ENCODE measurements at regions not wholly inside any gene's neighbourhood (a gene's known extent, or its start where the extent isn't known, plus 50 kb on each side); places are given as distances from the start of the nearest gene placed in this dataset.
"Not testable (repeated sequence)": the region's sequence is repeated elsewhere in the genome, so short reads cannot be mapped to it uniquely, and the experiment has no call there.

DNA sequence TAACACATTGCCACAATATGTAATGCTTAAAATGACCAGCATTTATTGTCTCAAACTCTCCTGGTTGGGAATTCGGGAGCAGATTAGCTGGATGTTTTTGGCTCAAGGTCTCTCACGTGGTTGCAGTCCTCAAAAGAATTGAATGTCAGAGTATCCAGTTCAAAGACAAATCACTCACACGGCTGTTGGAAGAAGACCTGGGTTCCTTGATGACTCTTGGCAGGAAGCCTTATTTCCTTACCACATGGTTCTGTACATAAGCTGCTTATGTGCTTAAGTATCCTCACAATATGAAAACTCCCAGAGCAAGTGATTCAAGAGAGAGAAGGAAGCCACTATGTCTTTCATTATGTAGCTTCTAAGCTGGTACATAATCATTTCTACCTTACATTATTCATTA lies 230.3 kb upstream of the PTPRD start:
- no peak for DNase-seq

DNA sequence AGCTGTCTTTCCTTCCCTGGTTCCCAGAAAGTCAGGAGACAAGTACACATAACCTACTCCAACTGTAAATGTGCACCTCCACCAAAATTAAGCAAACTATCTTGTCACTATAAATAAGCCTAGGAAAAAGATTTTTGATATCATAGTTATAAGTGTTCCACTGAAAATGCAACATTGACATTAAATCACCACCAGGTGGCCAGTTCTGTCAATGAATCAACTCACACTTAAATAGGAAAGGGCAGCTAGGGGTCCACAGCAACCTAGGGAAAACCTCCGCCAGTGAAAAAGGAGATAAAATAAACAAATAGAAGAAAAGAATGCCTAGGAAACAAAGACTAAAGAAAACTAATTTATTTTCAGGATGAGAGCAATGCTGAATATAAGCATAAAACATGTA lies 243.0 kb upstream of the PTPRD start:
- no peak for DNase-seq

DNA sequence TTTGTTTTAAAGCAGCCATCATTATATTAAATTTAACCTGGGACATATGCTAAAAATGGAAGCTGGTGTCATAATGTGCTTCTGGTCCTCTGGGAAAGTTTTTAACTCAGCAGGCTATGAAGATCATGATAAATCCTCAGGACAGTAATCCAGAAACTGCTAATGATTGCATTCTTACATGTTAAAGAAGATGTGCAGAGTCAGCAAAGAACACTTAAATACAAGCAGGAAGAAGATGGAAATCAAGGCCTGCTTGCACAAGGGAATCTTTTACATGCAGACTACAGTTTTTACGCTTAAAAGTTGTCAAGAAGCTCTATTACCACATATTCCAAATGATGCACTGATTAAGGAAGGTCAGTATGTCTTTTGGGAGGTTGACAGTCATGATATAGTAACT lies 246.0 kb upstream of the PTPRD start:
- DNase-seq, result no peak

DNA sequence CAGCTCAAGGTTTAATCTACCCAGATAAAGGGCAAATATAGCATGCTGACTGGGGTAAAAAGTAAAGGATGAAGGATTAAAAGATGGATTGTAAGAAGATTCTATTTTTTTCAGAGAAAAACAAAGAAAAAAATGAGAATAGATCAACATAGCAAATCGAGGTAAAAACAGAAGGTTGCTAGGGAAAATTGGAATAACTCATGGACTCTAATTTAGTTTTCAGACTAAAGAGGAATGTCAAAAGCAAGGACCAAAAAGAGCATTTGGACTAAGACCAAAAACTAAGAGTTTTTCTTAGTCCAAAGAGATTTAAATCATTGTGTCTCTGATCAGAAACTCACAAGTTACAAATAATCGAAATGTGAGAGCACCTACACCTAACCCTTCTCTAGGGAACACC lies 250.7 kb upstream of the PTPRD start:
- DNase-seq, result no peak

DNA sequence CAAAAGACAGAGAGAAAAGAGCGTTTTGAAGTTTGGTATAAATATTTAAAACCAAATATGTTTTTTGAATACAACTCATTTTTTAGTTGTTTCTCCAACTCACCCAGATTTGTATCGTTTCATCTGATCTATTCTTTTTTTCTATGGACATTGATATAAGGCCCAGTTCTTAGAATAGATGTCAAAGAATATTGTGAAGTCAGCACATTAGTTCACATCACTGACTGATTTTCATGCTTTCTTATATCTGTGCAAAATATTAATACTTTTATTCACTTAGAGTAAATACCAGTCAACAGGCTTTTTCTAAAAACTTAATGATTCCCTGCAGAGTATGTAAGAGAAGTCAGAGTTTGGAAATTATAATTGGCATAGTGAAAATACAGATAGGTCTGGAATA lies 254.4 kb upstream of the PTPRD start:
- no peak for DNase-seq

DNA sequence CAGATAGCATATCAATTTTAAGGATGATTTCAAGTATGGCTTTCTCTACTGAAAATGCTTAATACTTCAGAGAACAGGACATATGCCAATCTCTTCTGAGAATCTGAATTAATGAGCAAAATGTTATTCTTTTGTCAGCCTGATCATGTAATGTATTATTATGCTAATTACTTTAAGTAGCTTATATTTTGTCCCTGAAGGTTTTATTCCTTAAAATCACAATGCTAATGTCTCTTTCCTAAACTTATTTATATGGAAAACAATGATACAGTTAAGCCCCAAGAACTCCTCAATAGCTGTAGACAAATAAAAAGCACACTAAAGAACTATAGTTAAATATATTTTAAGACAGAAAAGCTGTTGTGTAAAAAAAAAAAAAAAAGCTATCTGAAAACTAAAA lies 256.9 kb upstream of the PTPRD start:
- DNase-seq, result no peak

DNA sequence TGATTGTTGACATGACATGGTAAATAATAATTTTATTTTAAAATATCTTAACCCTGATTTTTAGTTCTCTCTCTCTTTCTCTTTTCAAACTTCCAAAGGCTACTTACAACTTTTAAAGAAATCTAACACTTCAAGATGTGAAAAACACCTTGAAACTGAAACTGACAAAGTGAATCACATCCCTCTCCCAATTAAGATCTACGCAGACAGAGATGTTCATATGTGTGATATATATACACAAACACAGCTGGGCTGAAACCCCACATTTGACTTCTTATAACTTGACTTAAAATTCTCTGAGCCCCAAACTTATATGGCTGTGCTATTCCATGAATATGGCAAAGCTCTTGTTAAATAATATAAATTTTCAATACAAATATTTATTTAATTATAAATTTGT lies 261.2 kb upstream of the PTPRD start:
- DNase-seq, result no peak

DNA sequence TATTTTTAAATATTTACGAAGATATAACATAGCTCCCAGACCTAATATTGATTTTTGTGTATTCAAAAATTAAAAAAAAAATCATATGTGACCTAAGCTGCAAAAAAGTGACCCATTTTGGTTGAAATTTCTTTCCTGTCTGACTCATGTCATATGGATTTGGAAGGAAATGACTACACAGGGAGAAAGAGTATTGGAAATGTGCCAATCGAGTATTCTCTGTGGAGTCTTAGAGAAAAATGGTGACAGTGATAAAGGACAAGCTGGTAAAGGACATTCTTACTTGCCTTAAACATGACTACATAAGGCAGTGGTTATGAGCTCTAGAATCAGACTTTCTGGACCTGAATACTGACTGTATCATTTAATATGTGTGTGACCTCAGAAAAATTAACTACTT lies 262.9 kb upstream of the PTPRD start:
- no peak for DNase-seq

DNA sequence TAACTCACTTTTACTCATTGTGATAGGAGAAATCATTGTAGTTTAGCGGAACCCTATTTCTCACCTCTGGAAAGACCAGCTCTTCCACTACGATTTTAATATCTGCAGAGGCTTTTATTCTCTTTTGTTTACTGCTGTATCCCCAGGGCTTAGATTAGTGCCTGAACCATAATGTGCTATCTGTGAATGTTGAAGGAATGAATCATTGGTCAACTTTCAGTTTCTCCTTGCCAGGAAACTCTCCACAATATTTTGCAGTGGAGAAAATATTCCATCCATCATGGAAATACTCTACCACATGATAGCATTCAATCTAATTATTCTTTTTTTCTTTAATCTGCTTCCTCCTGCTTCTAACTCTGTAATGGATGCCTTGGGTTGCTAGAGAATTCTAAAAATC lies 263.5 kb upstream of the PTPRD start:
- DNase-seq, result no peak

DNA sequence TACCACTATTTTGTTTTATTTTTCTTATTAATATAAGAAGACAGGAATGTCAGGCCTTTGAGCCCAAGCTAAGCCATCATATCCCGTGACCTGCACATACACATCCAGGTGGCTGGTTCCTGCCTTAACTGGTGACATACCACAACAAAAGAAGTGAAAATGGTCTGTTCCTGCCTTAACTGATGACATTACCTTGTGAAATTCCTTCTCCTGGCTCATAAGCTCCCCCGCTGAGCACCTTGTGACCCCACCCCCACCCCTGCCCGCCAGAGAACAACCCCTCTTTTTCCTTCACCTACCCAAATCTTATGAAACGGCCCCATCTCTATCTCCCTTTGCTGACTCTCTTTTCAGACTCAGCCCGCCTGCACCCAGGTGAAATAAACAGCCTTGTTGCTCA lies 277.5 kb upstream of the PTPRD start:
- DNase-seq, result not testable (repeated sequence)

DNA sequence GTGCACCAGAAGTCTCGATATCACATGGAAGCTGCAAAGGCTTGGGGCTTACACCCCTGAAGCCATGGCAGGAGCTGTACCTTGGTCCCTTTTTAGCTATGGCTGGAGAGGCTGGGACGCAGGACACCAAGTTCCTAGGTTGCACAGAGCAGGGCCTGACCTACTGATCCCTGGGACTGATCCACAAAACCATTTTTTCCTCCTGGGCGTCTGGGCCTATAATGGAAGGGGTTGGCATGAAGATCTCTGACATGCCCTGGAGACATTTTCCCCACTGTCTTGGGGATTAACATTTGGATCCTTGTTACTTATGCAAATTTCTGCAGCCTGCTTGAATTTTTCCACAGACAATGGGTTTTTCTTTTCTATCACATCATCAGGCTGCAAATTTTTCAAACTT lies 286.7 kb upstream of the PTPRD start:
- no peak for DNase-seq

DNA sequence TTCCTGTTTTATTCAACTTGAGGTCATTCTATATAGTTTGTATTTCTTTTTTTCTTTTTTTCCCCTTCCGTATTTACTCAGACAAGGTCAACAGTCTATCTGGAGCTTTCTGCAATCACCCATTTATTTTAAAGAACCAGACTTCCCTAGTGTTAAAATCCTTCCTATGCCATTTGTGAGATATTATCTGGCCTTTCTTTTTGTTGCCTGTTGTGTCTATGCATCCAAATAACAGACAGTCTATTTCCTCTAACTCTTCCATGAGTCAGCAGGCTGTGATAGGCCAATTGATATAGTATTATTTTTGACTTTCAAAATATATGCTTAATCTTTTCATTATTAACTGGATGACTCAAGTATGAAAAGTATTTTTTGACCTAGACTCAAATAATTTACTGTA lies 291.2 kb upstream of the PTPRD start:
- DNase-seq, result no peak

DNA sequence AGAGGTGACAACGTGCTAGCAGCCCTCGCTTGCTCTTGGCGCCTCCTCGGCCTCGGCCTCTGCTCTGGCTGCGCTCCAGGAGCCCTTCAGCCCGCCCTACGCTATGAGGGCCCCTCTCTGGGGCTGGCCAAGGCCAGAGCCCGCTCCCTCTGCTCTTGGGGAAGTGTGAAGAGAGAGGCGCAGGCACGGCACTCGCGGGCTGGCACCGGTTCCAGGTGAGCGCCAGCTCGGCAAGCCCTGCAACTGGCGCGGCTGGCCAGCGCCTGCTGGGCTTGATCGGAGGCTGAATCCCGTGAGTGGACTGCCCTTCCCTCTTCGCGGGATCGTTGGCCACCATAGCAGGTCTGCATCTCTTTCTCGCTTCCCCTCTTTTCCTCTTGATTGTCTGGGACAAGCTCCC lies 298.0 kb upstream of the PTPRD start:
- DNase-seq, result no peak

DNA sequence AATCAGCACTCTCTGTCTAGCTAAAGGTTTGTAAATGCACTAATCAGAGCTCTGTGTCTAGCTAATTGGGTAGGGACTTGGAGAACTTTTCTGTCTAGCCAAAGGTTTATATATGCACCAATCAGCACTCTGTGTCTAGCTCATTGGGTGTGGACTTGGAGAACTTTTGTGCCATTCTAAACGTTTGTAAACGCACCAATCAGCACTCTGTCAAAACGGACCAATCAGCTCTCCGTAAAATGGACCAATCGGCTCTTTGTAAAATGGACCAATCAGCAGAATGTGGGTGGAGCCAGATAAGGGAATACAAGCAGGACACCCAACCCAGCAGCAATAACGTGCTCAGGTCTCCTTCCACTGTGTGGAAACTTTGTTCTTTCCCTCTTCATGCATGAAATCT lies 298.6 kb upstream of the PTPRD start:
- no peak for DNase-seq

DNA sequence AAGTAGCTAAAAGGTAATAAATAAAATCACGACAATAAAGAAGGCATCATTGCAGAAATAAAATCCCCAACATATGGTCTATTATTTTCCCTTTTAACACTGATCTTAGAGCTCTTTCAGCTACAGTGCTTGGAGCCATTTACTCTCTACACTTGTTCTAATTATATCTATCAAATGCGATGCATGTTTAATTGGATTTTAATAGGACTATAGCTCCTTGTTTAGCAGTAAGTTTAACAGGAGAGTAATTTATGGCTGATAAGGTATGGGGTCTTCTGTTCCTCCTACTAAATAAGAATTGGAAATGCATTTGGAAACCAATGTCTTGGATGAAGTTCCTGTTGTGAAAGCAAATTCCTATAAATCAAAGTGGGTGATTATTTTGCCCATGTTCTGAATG lies 304.2 kb upstream of the PTPRD start:
- DNase-seq, result no peak

DNA sequence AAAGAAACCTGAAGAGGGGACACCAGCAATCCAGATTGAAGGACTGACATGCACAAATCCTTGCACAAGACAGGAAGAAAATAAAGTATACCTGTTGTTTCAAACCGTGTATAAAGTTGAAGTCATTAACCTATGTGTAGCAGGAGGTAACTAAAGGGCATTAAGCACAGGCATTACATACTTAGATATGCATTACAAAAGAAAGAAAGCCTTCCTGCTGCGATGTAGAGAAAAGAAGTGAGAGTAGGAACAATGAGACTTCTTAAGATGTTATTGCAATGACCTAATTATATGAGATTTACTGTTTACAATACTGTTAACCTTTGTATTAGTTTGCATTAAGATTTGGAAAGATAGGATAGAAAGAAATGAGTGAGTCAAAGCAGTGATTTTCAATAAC lies 308.9 kb upstream of the PTPRD start:
- no peak for DNase-seq

DNA sequence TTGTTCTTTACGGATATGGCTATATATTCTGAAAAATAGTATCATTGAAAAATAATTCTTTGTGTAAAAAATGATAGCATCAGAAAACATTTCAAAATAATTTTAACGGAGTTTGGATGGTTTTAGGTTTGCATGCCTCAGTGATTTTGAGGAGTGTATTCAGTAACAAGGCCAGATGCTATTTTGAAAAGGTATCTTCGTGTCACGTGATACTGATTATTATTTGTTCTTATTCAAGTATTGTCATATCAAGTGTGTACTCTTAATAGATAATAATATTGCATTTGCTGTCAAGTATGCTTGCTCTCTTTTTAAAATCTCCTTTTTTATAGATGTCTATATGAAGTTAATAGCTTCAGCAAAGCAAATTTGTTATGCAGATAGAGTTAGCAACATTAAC lies 313.1 kb upstream of the PTPRD start:
- no peak for DNase-seq

DNA sequence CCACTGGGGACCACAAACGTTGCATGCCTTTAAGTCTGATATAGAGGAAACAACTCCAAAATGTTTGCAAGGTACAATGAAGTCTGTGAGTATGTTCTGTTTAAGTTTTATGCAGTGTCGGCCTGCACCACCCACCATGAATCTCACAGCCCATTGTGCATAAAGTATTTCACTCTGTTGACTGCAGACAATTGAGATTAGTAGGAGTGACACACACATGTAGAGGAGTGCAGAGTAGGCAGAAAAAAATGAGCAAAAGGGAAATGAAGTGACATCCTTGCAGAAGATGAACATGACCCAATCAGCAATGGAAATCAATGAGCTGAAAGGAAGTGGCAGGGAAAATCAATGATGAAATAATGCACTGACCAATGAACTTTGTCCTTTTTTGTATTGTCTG lies 315.6 kb upstream of the PTPRD start:
- DNase-seq, result no peak

DNA sequence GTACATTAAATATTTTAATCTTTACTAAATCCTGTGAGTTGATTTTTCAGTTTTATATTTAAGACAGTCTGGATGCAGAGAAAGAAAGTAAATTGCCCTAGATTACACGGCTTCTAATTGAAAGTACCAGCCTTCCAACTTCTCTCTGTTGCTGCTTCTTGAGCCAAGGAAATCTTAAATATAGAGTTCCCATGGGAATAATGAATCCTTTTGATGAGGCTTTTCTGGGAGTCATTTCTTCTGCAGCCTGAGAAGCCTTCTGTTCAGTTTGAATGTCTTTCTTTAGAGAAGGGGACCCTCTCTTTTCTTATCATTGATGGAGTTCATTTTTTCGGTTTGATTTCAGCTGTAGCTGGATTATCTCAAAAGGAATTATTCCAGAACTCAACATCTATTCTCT lies 317.3 kb upstream of the PTPRD start:
- no peak for DNase-seq

DNA sequence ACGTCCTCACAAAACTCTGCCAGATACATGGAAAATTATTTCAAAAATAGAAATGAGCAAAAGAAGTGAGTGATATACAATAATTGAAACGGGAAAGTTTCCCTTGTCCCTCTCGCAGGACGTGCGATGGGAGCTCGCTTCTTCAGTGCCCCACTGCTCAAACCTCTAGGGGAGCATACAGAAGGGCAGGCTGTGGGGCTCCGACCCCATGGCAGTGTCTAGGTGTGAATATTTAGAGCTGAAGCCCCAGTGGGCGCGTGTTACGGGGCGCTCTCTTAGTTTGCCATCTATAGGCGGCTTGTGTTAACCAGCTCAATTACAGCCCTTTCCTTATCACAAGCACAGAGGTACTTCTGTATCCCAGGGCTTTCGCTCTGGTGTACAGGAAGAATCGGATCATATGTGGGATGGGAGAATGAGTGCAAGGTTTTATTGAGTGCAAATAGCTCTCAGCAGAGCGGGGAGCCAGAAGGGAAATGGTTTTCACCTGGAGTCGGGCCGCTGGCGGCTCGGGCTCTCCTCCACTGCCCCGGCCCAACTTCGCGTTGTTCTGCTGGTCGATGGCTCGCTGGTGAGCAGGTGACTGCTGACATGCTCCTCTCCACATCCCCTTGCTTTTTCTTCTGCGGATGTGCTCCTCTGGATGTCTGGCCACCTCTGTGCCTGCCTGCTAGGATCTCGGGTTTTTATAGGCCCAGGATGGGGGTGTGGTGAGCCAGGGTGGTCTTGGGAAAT lies 334.0 kb upstream of the PTPRD start:
- no peak for DNase-seq

DNA sequence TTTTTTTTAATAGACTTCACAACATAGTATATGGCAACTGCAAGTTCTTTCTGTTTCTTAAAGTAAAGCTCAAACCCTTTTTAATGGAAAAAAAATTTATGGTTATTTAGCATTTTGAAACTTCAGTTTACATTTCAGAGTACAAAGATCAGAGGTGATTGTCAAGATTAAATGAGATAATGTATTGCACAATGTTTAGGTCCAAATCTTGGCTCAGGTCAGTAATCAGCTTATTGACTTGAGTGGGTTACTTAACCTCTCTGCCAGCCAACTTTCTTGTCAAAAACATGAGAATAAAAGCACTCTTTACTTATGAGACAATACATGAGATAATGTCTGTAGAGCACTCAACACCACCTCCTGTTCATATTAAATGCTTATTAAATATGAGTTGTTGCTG lies 345.1 kb upstream of the PTPRD start:
- DNase-seq, result no peak

DNA sequence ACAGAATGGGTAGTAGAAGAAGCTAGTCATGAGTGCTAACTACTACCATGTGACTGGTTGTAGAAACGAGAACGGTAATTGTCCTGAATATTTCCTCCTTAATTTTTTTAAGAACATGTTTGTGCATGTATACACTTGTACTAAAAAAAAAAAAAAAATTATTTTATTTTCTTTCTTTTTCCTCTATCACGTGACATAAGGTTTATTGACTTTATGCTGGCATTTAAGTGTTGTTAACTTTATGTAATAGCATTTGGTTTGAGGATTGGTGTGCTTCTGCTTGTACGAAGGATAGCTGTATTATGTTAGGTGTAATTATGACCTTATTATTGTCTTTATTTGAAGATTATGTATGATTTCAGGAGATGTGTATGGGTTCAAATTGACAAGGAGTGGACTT lies 349.1 kb upstream of the PTPRD start:
- DNase-seq, result no peak

DNA sequence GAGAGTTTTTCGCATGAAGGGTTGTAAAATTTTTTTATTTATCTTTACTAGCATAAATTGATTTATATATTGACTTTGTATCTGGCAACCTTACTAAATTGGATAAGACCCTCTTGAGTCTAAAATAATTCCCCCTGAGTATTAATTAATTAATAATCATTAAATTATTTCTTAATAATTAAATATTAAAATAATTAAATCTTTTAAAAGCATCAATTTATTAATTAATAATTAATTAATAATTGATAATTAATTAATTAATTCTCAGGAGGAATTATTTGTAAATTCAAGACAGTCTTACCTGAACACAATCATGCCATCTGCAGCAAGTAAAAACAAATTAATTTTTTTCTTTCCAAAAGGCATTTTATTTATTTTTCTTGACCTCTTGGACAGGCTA lies 370.4 kb upstream of the PTPRD start:
- DNase-seq, result no peak

DNA sequence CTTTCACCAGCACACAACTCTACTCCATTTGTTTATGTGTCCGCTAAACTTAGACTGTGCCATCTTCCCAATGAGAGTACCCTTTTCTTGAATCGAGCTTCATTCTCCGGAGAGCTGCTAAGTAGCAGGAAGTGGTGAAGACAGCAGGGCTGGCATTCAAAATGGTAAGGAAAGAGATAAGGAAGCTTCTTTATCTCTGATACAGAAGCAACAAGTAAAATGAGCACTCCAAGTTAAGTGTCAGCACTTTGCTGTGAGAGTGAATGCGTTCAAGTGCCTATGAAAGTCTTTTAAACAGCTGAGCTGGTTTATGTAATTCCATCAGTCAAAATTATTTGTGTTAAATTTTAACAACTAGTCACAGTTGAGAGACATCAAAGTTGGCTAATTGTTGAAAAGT lies 386.8 kb upstream of the PTPRD start:
- no peak for DNase-seq

DNA sequence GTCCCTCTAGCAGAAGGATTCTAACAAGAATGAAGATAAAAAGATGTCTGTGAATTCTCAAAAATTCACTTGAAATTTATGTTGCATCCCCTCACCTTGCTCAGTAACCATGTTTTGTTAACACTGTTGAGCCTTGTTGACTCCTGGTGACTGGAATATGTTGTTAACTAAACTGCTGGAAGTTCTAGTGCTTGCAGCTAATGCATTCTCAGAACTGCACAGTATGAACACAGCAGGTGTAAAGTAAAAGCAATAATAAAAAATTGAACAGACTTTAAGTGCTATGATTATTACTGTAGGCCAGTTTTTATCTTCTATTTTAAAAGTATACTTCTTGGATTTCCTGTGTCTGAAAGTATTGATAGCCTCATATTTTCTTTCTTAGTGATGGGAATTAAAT lies 388.7 kb upstream of the PTPRD start:
- DNase-seq, result no peak

DNA sequence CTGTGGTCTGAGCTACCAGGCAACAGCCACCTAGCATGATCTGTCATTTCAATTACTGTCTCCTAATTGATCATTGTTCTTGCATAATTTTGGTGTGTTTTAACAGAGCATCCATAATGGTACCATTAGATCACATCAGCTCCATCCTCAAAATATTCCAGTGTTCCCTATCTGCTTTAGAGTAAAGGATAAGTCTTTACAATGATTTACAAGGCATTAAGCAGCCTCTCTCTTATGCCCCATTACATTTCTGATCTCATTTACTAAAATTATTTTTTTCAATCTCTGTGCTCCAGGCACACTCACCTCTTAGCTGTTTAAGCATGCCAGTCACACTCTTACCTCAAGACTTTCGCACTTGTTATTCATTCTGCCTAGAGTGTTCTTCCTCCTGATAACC lies 389.9 kb upstream of the PTPRD start:
- DNase-seq, result no peak

All from SW 1271 (cell line).